Smooth muscle cell (in vitro differentiated cells): ENCODE measurements at regions not wholly inside any gene's neighbourhood (a gene's known extent, or its start where the extent isn't known, plus 50 kb on each side); places are given as distances from the start of the nearest gene placed in this dataset.

ENCODE experiments used
- DNase-seq: peaks from one replicate; lab custom pipeline; 2025; ENCODE audit not compliant: unreplicated experiment; lab: John Stamatoyannopoulos, UW
- H2AFZ ChIP-seq: fragments of 200-600 bp; sonication (generic); 2 replicates; pipeline ENCODE4 v1.6.0; 2016; ENCODE audit warnings: antibody characterized with exemption, low read depth, mild to moderate bottlenecking
- H3F3A ChIP-seq: fragments of 200-600 bp; sonication (generic); 2 replicates; pipeline ENCODE4 v1.6.0; 2017; ENCODE audit warnings: antibody characterized with exemption, low read depth
- H3K27ac ChIP-seq: fragments of 200-600 bp; sonication (generic); 2 replicates; pipeline ENCODE4 v1.5.1; 2016; ENCODE audit warnings: low read depth, mild to moderate bottlenecking
- H3K27me3 ChIP-seq: fragments of 200-600 bp; sonication (generic); 2 replicates; pipeline ENCODE4 v1.6.1; 2016; ENCODE audit warnings: low read depth, mild to moderate bottlenecking
- H3K36me3 ChIP-seq: fragments of 200-600 bp; sonication (generic); 2 replicates; pipeline ENCODE4 v1.5.1; 2016; ENCODE audit warnings: low read depth
- H3K4me1 ChIP-seq: fragments of 200-600 bp; sonication (generic); 2 replicates; pipeline ENCODE4 v1.5.1; 2016; ENCODE audit warnings: low read depth
- H3K4me2 ChIP-seq: fragments of 200-600 bp; sonication (generic); 2 replicates; pipeline ENCODE4 v1.6.0; 2016; ENCODE audit warnings: mild to moderate bottlenecking
- H3K4me3 ChIP-seq: fragments of 200-600 bp; sonication (generic); 2 replicates; pipeline ENCODE4 v1.5.1; 2016; ENCODE audit warnings: mild to moderate bottlenecking
- H3K79me2 ChIP-seq: fragments of 200-600 bp; sonication (generic); 2 replicates; pipeline ENCODE4 v1.6.0; 2016; ENCODE audit warnings: low read depth, mild to moderate bottlenecking
- H3K9ac ChIP-seq: fragments of 200-600 bp; sonication (generic); 2 replicates; pipeline ENCODE4 v1.6.0; 2016; ENCODE audit warnings: low read depth
- H3K9me3 ChIP-seq: fragments of 200-600 bp; sonication (generic); replicated peaks from 2 replicates; pipeline ENCODE4 v1.5.1; 2016; ENCODE audit warnings: low read depth
- H4K20me1 ChIP-seq: fragments of 200-600 bp; sonication (generic); 2 replicates; pipeline ENCODE4 v1.6.0; 2016; ENCODE audit warnings: low read depth
- WGBS: methylation state at CpG from one replicate; pipeline ENCODE4 v1.1.7; 2016; ENCODE audit warnings: low lambda C conversion rate; 5-methylcytosine and 5-hydroxymethylcytosine counted together
- TF ChIP-seq, protein P1 (sequence below): fragments of 200-600 bp; sonication (generic); IDR thresholded peaks from 2 replicates; pipeline ENCODE4 v1.5.1; 2017; ENCODE audit warnings: borderline replicate concordance, mild to moderate bottlenecking, antibody characterized with exemption; ENCODE audit not compliant: insufficient read depth, poor library complexity, severe bottlenecking

DNA sequence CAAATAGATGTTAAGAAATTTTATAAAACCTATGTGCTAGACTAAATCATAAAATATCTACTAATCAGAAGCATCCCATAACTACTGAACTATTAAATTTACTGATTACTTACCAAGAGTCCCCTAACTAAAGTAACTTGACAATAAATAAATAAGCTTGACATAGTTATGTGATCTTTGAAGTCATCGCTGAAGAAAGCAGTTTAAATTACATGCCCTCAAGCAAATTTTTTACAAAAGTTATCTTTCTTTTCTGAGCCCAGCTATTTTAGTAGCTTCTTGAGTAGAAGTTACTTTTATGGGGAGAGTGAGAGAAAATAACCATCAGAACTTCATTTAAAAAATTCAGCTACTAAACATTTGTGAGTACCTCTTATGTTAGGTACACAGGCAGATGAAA, 150.9 kb upstream of the FAM241A start:
- H3K4me2 ChIP-seq: no peak overlapping the region
- H4K20me1 ChIP-seq: no peaks in the 10 kb centered on the region

DNA sequence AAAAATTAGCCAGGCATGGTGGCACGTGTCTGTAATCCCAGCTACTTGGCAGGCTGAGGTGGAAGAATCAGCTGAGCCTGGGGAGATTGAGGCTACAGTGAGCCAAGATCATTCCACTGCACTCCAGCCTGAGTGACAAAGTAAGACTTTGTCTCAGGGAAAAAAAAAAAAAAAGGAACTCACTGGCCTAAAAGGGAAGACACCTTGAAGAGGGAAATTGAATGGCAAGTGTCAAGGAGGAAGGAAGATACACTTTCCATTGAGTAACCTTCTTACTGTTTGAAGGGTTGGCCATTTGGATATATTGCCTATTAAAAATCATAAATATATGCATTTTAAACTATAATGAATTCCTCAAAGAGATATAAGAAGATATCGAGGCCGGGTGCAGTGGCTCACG, 147.5 kb upstream of the FAM241A start:
- H4K20me1 ChIP-seq: no peaks in the 10 kb centered on the region
- peaks cover 15% of the 10 kb centered on the region for H3K4me1 ChIP-seq
- TF ChIP-seq, protein P1, sequence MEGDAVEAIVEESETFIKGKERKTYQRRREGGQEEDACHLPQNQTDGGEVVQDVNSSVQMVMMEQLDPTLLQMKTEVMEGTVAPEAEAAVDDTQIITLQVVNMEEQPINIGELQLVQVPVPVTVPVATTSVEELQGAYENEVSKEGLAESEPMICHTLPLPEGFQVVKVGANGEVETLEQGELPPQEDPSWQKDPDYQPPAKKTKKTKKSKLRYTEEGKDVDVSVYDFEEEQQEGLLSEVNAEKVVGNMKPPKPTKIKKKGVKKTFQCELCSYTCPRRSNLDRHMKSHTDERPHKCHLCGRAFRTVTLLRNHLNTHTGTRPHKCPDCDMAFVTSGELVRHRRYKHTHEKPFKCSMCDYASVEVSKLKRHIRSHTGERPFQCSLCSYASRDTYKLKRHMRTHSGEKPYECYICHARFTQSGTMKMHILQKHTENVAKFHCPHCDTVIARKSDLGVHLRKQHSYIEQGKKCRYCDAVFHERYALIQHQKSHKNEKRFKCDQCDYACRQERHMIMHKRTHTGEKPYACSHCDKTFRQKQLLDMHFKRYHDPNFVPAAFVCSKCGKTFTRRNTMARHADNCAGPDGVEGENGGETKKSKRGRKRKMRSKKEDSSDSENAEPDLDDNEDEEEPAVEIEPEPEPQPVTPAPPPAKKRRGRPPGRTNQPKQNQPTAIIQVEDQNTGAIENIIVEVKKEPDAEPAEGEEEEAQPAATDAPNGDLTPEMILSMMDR: no peak
- no peak overlapping the region for H3K4me2 ChIP-seq
- DNase-seq: no peak
- H3K9me3 ChIP-seq: no peaks in the 10 kb centered on the region
- H3K27ac ChIP-seq: no peak overlapping the region
- 88% methylated on average over 4 of the region's 4 CpGs for WGBS
- H2AFZ ChIP-seq: no peak overlapping the region
- no peak overlapping the region for H3K9ac ChIP-seq
- H3K36me3 ChIP-seq: no peaks in the 10 kb centered on the region
- H3K27me3 ChIP-seq: no peaks in the 10 kb centered on the region
- H3K79me2 ChIP-seq: no peaks in the 10 kb centered on the region
- no peak overlapping the region for H3K4me3 ChIP-seq
- peaks cover 4% of the 10 kb centered on the region for H3F3A ChIP-seq

More for the DNA sequence above, 150.9 kb upstream of the FAM241A start:
- no peak overlapping the region for H2AFZ ChIP-seq
- 72% methylated on average over 1 of the region's 1 CpG for WGBS
- TF ChIP-seq, protein P1: no peak
- no peak overlapping the region for H3K9ac ChIP-seq
- H3K4me3 ChIP-seq: no peak overlapping the region
- no peaks in the 10 kb centered on the region for H3K36me3 ChIP-seq
- H3K27ac ChIP-seq: no peak overlapping the region
- H3F3A ChIP-seq: peaks cover 10% of the 10 kb centered on the region
- DNase-seq: no peak
- no peaks in the 10 kb centered on the region for H3K27me3 ChIP-seq
- H3K4me1 ChIP-seq: peaks cover 8% of the 10 kb centered on the region
- H3K9me3 ChIP-seq: no peaks in the 10 kb centered on the region
- no peaks in the 10 kb centered on the region for H3K79me2 ChIP-seq

DNA sequence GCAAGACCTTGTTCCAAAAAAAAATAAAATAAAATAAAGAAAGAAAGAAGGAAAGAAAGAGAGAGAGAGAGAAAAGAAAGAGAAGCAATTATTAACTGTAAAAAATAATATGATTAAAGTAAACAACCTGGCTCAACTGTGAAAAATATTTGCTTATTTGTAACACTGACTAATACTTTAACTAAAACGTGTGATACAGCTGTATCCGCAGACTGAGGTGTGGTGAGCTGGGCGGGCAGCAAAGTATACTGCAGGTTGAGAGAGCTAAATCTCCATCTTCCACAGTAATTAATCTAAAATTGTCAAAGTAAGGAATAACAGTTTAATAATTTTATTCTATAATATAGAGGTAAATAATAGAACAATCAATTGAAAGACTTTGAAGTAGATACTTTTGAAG, 145.5 kb upstream of the FAM241A start:
- Histone ChIP-seq H4K20me1 (no peaks in the 10 kb centered on the region), H3F3A (no peaks in the 10 kb centered on the region), H3K4me1 (peaks cover 20% of the 10 kb centered on the region), H3K4me2 (no peak overlapping the region), H3K27ac (no peak overlapping the region), H3K9me3 (no peaks in the 10 kb centered on the region), H3K36me3 (no peaks in the 10 kb centered on the region), H3K79me2 (no peaks in the 10 kb centered on the region), H3K27me3 (no peaks in the 10 kb centered on the region), H3K9ac (no peak overlapping the region), H2AFZ (no peak overlapping the region), H3K4me3 (no peak overlapping the region)
- TF ChIP-seq, protein P1: no peak
- no peak for DNase-seq
- 95% methylated on average over 3 of the region's 3 CpGs for WGBS

DNA sequence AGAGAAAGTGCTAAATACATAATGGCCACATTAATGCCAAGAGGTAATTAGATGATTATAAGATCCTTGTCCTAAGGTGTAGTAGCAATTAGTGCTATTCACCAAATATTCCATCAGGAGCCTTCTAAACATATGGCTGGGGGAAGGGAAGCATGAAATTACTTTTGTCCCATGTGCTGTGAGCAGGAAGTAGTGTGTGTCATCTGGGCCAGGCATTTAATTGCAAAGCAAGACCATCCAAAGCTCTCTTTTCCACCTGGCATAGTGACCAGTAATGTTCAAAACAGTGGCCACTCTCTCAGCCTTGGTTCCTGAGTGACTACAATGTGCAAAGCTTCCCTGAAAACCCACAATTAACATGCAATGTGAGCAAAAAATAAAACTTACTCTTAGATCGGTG, 144.2 kb upstream of the FAM241A start:
- DNase-seq: no peak
- 100% methylated on average over 1 of the region's 1 CpG for WGBS
- H3K9me3 ChIP-seq: no peaks in the 10 kb centered on the region
- H3K4me1 ChIP-seq: peaks cover 20% of the 10 kb centered on the region
- no peaks in the 10 kb centered on the region for H3K36me3 ChIP-seq
- H3K4me3 ChIP-seq: no peak overlapping the region
- no peaks in the 10 kb centered on the region for H4K20me1 ChIP-seq
- H3K9ac ChIP-seq: no peak overlapping the region
- no peaks in the 10 kb centered on the region for H3F3A ChIP-seq
- no peak overlapping the region for H3K4me2 ChIP-seq
- TF ChIP-seq, protein P1: no peak
- no peaks in the 10 kb centered on the region for H3K79me2 ChIP-seq
- no peaks in the 10 kb centered on the region for H3K27me3 ChIP-seq
- no peak overlapping the region for H3K27ac ChIP-seq
- H2AFZ ChIP-seq: no peak overlapping the region
